ENCODE measurements at regions not wholly inside any gene's neighbourhood (a gene's known extent, or its start where the extent isn't known, plus 50 kb on each side); places are given as distances from the start of the nearest gene placed in this dataset.

- TF ChIP-seq CTCF (IDR thresholded peaks at IDR 0.05) (no peak), POLR2A (IDR thresholded peaks at IDR 0.05) (no peak), POLR2AphosphoS5 (IDR thresholded peaks at IDR 0.05) (no peak), EP300 (IDR thresholded peaks at IDR 0.05) (no peak)
Observed at GRCh38 chr4:14924076-14924811, 78.0 kb upstream of the CPEB2 start.
